ENCODE measurements at regions not wholly inside any gene's neighbourhood (a gene's known extent, or its start where the extent isn't known, plus 50 kb on each side); places are given as distances from the start of the nearest gene placed in this dataset.
A peak's percentile ranks its signal among the peaks of the same experiment; 100 is the strongest.

GRCh38 chr4:173717581-173717980 lies 187.6 kb upstream of the HAND2 start:
- peaks cover 0 to 2% of the 10 kb centered on the region in 2 donors for H3K4me1 ChIP-seq
- no peak overlapping the region for H3K27ac ChIP-seq
- H3K36me3 ChIP-seq: no peaks in the 10 kb centered on the region
- no peak for TF ChIP-seq CTCF (IDR thresholded peaks at IDR 0.05)
- no peak overlapping the region for H3K4me3 ChIP-seq
- H3K27me3 ChIP-seq: no peaks in the 10 kb centered on the region
- intact Hi-C loops (cut with DNase I): no loop called here
- DNase-seq (ENCODE audit: low spot score in 2 of 2): no peak
- H3K9me3 ChIP-seq: peaks cover 0 to 13% of the 10 kb centered on the region in 2 donors

GRCh38 chr4:173714456-173714855 lies 184.4 kb upstream of the HAND2 start:
- H3K4me3 ChIP-seq: no peak overlapping the region
- peaks cover 0 to 2% of the 10 kb centered on the region in 2 donors for H3K4me1 ChIP-seq
- no peak for TF ChIP-seq CTCF (IDR thresholded peaks at IDR 0.05)
- peaks cover 0 to 13% of the 10 kb centered on the region in 2 donors for H3K9me3 ChIP-seq
- intact Hi-C loops (cut with DNase I): no loop called here
- no peak for DNase-seq (ENCODE audit: low spot score in 2 of 2)
- H3K27ac ChIP-seq: no peak overlapping the region
- H3K36me3 ChIP-seq: no peaks in the 10 kb centered on the region
- no peaks in the 10 kb centered on the region for H3K27me3 ChIP-seq

GRCh38 chr4:173713026-173713425 lies 183.0 kb upstream of the HAND2 start:
- no peaks in the 10 kb centered on the region for H3K27me3 ChIP-seq
- H3K9me3 ChIP-seq: peaks cover 0 to 5% of the 10 kb centered on the region in 2 donors
- TF ChIP-seq CTCF (IDR thresholded peaks at IDR 0.05): no peak
- H3K27ac ChIP-seq: peak overlapping the region in 1 of 2 donors; percentile 10
- DNase-seq (ENCODE audit: low spot score in 2 of 2): no peak
- no peak overlapping the region for H3K4me3 ChIP-seq
- no peaks in the 10 kb centered on the region for H3K36me3 ChIP-seq
- peaks cover 0 to 2% of the 10 kb centered on the region in 2 donors for H3K4me1 ChIP-seq
- intact Hi-C loops (cut with DNase I): no loop called here

- Histone ChIP-seq H3K4me1 (peaks cover 0 to 2% of the 10 kb centered on the region in 2 donors), H3K27ac (no peak overlapping the region), H3K27me3 (no peaks in the 10 kb centered on the region), H3K9me3 (no peaks in the 10 kb centered on the region), H3K36me3 (no peaks in the 10 kb centered on the region), H3K4me3 (no peak overlapping the region)
- intact Hi-C loops (cut with DNase I): no loop called here
- TF ChIP-seq CTCF (IDR thresholded peaks at IDR 0.05): no peak
- no peak for DNase-seq (ENCODE audit: low spot score in 2 of 2)
These were observed 177.8 kb upstream of the HAND2 start for GRCh38 chr4:173707658-173708419.

GRCh38 chr4:173704201-173704600 lies 174.2 kb upstream of the HAND2 start:
- no peaks in the 10 kb centered on the region for H3K27me3 ChIP-seq
- no peaks in the 10 kb centered on the region for H3K9me3 ChIP-seq
- no peak for TF ChIP-seq CTCF (IDR thresholded peaks at IDR 0.05)
- H3K4me1 ChIP-seq: peaks cover 0 to 2% of the 10 kb centered on the region in 2 donors
- intact Hi-C loops (cut with DNase I): loop anchor here (5.0 kb wide), 1 partner anchor 42 kb away; no protein-coding TSS in a partner anchor
- H3K27ac ChIP-seq: peak overlapping the region; percentile 38 to 40
- peak overlapping the region in 1 of 2 donors; percentile 33 for H3K4me3 ChIP-seq
- no peaks in the 10 kb centered on the region for H3K36me3 ChIP-seq
- DNase-seq (ENCODE audit: low spot score in 2 of 2): no peak
